LNCAP (cell line): ENCODE measurements at regions not wholly inside any gene's neighbourhood (a gene's known extent, or its start where the extent isn't known, plus 50 kb on each side); places are given as distances from the start of the nearest gene placed in this dataset.

Source experiments
- TF ChIP-seq, protein P1 (sequence below): fragments of 450-650 bp; IDR thresholded peaks from 2 replicates; pipeline ENCODE4 v1.5.1; 2017; ENCODE audit warnings: mild to moderate bottlenecking

DNA sequence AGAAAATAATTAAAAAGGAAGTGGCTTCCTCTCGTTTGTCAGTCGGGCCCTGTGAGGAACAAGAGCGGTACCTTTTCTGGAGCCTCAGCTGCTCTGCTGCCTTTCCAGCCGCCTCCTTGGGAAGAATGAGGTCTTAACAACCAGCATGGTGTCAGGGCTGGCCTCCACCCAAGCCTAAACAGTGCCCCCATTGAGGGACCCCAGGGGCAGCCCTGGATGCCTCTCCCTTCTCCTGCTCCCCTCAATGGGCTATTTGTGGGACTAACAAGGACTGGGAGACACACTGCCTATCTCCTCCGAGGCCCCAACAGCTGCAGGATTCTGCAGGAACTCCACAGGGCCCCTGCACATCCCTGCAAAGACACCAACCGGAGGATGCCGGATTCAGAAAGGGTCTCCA, 155.4 kb upstream of the MAP3K1 start:
- TF ChIP-seq, protein P1, sequence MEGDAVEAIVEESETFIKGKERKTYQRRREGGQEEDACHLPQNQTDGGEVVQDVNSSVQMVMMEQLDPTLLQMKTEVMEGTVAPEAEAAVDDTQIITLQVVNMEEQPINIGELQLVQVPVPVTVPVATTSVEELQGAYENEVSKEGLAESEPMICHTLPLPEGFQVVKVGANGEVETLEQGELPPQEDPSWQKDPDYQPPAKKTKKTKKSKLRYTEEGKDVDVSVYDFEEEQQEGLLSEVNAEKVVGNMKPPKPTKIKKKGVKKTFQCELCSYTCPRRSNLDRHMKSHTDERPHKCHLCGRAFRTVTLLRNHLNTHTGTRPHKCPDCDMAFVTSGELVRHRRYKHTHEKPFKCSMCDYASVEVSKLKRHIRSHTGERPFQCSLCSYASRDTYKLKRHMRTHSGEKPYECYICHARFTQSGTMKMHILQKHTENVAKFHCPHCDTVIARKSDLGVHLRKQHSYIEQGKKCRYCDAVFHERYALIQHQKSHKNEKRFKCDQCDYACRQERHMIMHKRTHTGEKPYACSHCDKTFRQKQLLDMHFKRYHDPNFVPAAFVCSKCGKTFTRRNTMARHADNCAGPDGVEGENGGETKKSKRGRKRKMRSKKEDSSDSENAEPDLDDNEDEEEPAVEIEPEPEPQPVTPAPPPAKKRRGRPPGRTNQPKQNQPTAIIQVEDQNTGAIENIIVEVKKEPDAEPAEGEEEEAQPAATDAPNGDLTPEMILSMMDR, result no peak

DNA sequence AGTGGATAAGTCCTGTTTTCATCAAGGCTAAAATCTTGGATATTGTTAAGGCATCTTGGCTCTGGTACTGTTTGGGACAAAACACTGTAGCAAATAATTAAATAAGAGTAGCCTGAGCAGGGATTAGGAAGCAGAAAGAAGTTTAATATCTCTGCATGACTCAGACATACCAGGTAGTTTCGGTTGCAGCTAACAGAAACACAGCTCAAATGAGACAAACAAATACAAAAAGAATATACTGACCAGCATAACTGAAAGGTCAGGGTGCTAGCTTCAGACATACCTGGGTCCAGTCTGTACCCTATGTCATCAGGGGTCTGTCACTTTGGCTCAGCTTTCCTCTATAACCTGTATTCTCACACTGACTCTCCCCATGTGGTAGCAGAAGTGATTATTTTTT, 156.4 kb upstream of the MAP3K1 start:
- TF ChIP-seq, protein P1, result no peak

DNA sequence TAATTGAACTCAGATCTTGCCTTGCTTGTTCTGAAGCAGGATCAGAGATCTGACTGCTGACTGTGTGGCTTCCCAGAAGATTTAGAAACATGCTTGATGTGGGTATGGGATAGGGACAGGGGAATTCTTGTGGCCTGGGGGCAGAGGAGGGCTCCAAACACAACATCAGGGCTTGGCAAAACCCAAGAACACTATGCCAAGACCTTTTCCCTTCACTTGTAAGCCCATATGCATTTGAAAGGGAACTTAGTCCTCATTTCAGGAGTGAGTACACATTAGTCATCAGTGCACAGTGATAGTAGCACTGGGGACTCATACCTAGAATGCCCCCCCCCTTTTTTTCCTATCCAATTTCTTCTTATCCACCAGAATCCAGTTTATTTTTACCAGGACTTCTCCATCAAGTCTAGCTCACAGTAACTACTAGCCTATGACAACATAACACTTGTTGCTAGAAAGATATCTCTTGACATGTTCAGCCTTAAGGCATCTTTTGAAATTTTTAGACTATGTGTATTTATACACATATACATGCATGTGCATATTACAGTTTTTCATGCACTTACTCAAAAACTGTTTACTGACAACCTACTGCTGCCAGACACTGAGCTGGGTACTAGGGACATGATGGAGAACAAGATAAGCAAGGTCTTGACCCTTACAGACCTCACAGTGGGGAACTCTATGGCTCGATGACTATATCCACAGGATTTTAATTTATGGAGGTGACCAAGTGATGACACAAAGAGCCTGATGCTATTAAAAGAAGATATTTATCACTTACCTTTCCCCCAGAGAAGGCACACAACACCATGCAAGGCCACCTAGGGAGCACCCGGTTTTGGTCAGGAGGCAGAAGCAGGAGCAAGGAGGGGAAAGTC, 158.3 kb upstream of the MAP3K1 start:
- TF ChIP-seq, protein P1, result no peak

DNA sequence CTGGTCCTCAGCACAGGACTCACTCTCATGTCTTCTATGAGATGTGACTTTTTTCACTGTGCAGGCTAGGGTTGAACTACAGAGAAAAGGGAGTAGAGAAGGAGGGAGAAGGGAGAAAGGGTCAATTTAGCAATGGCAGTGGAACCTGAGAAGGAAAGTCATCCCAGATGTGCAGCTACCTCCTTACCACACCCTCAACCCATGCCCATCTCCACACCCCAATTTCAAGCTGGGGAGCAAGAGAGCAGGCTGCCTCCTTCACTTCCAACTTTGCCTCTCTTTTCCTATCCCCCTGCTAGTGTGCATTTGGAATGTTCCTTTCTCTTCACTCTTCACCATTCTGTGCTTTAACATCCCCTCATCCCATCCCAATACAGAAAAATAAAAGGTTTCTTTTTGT, 163.5 kb upstream of the MAP3K1 start:
- TF ChIP-seq, protein P1, result no peak

DNA sequence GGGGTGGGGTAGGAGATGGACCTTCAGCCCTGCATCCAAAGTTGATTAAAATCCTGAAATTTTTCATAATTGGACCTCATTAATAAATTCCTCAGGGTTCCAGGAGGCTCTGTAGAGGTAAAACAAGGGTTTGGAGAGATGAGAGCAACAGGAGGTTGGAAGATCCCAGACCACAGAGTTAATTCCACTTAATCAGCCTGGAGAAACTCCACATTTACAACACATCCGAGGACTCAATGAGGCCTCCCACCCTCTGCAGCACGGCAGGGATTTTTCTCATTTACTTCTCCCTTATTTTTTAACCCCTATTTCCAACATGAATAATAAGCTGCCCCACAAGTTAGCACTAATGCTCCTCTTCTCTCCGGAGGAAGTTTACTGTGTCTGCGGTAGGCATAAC, 165.0 kb upstream of the MAP3K1 start:
- TF ChIP-seq, protein P1, result no peak

DNA sequence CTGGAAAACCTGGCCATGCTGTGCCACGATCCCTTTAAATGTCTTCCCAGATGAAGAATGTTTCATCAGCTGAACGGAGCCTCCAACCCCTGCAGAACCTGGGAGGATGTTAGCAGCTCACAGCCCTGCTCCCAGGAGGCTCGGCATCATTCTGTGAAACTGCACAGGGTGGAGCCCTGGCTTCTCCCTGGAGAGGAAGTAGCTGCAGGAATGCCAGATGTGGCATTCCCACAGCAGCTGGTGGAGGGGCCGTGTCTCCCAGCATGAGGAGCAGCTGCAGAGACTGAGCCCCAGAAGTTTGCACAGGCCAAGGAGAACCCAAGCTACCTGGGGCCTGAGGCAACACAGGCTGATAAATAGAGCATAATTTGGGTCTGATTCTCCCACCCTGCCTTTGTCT, 165.8 kb upstream of the MAP3K1 start:
- TF ChIP-seq, protein P1, result no peak

DNA sequence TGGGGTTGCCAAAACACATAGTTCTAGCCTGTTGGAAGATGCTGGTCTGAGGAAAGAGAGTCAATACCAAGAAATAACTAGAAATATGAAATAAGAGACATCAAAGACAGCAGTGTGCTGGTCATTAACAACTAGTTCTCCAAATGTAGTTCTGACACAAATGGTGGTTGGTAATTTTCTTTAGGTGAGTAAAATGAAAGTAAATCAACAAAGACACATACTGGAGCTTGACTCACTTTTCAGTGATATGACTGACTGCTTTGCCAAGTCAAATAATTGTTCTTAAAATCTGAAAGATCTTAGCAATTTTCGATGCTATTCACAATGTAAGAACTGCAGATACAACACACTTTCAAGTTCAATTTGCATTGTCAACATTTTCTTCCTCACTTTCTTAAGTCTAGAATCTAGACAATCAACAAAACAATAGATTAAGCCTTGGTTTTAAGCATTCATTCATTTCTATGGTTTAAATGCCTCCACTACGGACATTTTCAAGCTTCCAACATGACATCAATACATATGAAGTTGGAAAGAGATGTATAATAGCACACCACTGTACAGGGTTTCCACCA, 166.8 kb upstream of the MAP3K1 start:
- TF ChIP-seq, protein P1, result no peak
